GM23338 (cell line): ENCODE measurements at regions not wholly inside any gene's neighbourhood (a gene's known extent, or its start where the extent isn't known, plus 50 kb on each side); places are given as distances from the start of the nearest gene placed in this dataset.

Experiments
- ATAC-seq: fragments of 200-7000 bp; cut with Tn5 transposase; 3 replicates; pipeline ENCODE4 v1.9.1; 2020
- DNase-seq: peaks from one replicate; pipeline ENCODE4 v3.0.0-alpha.2; 2015; ENCODE audit warnings: low spot score
- H2AFZ ChIP-seq: fragments of 200-600 bp; sonication (generic); 2 replicates; pipeline ENCODE4 v1.8.0; 2016; ENCODE audit warnings: antibody characterized with exemption, mild to moderate bottlenecking, moderate library complexity
- H3F3A ChIP-seq: fragments of 200-600 bp; sonication (generic); replicated peaks from 2 replicates; pipeline ENCODE4 v1.8.0; 2017; ENCODE audit warnings: antibody characterized with exemption, mixed run types, low read depth
- H3K27ac ChIP-seq: fragments of 200-600 bp; sonication (generic); 2 replicates; pipeline ENCODE4 v1.6.1; 2016; ENCODE audit warnings: low read depth
- H3K27me3 ChIP-seq: fragments of 200-600 bp; sonication (generic); 2 replicates; pipeline ENCODE4 v1.8.0; 2016; ENCODE audit warnings: mild to moderate bottlenecking, mixed run types, moderate library complexity; ENCODE audit not compliant: insufficient read depth
- H3K36me3 ChIP-seq: fragments of 200-600 bp; sonication (generic); 2 replicates; pipeline ENCODE4 v1.8.0; 2016; ENCODE audit warnings: mild to moderate bottlenecking; ENCODE audit not compliant: insufficient read depth
- H3K4me1 ChIP-seq: fragments of 200-600 bp; sonication (generic); 2 replicates; pipeline ENCODE4 v1.8.0; 2016; ENCODE audit warnings: mild to moderate bottlenecking, moderate library complexity; ENCODE audit not compliant: insufficient read depth
- H3K4me2 ChIP-seq: fragments of 200-600 bp; sonication (generic); 2 replicates; pipeline ENCODE4 v1.7.1; 2017; ENCODE audit warnings: mixed run types
- H3K4me3 ChIP-seq: fragments of 200-600 bp; sonication (generic); 2 replicates; pipeline ENCODE4 v1.6.1; 2016; ENCODE audit warnings: mixed run types
- H3K79me2 ChIP-seq: fragments of 200-600 bp; sonication (generic); replicated peaks from 2 replicates; pipeline ENCODE4 v1.8.0; 2017; ENCODE audit warnings: mild to moderate bottlenecking; ENCODE audit not compliant: insufficient read depth
- H3K9me2 ChIP-seq: fragments of 200-600 bp; sonication (generic); 2 replicates; pipeline ENCODE4 v1.8.0; 2017; ENCODE audit not compliant: insufficient read depth
- H4K20me1 ChIP-seq: fragments of 200-600 bp; sonication (generic); replicated peaks from 2 replicates; pipeline ENCODE4 v1.8.0; 2017; ENCODE audit warnings: mild to moderate bottlenecking; ENCODE audit not compliant: insufficient read depth
- H3K27ac Mint-ChIP-seq: 2 replicates; pipeline ENCODE4 v1.8.0; 2020; ENCODE audit warnings: inconsistent platforms, mild to moderate bottlenecking, moderate library complexity, mixed read lengths
- H3K27me3 Mint-ChIP-seq: 3 replicates; pipeline ENCODE4 v1.8.0; 2022; ENCODE audit warnings: low read depth, mild to moderate bottlenecking, moderate library complexity, mixed read lengths, inconsistent platforms; ENCODE audit not compliant: insufficient read depth, poor library complexity
- H3K36me3 Mint-ChIP-seq: 3 replicates; pipeline ENCODE4 v1.8.0; 2021; ENCODE audit warnings: low read depth, mild to moderate bottlenecking, inconsistent platforms, moderate library complexity, mixed read lengths
- H3K4me1 Mint-ChIP-seq: 3 replicates; pipeline ENCODE4 v1.8.0; 2020; ENCODE audit warnings: mild to moderate bottlenecking, inconsistent platforms, mixed read lengths
- H3K4me3 Mint-ChIP-seq: 3 replicates; pipeline ENCODE4 v1.8.0; 2021; ENCODE audit warnings: moderate library complexity, mild to moderate bottlenecking, inconsistent platforms, mixed read lengths
- H3K9me3 Mint-ChIP-seq: 3 replicates; pipeline ENCODE4 v1.8.0; 2020; ENCODE audit warnings: moderate library complexity, mild to moderate bottlenecking, inconsistent platforms, mixed read lengths
- CTCF ChIP-seq, 2 experiments: fragments of 200-600 bp in 1 of 2; sonication (generic) in 1 of 2; conservative IDR thresholded peaks; 2 replicates each; pipeline versions ENCODE4 v1.5.1 to v1.6.1; 2016 to 2017; ENCODE audit warnings: antibody characterized with exemption in 2 of 2, low read depth in 2 of 2, mild to moderate bottlenecking in 2 of 2, moderate library complexity in 1 of 2
- ETS1 ChIP-seq: IDR thresholded peaks from 2 replicates; pipeline ENCODE4 v1.6.1; 2016; ENCODE audit warnings: antibody characterized with exemption
- EZH2 ChIP-seq: fragments of 200-600 bp; sonication (generic); IDR thresholded peaks from one replicate; pipeline ENCODE4 v1.8.0; 2017; ENCODE audit warnings: antibody characterized with exemption, mild to moderate bottlenecking, low read depth; ENCODE audit not compliant: unreplicated experiment
- EZH2phosphoT487 ChIP-seq: fragments of 200-600 bp; sonication (generic); IDR thresholded peaks from one replicate; pipeline ENCODE4 v1.8.1; 2018; ENCODE audit warnings: antibody characterized with exemption; ENCODE audit not compliant: unreplicated experiment
- JUNB ChIP-seq: IDR thresholded peaks from one replicate; pipeline ENCODE4 v1.6.1; 2016; ENCODE audit warnings: antibody characterized with exemption; ENCODE audit not compliant: unreplicated experiment
- POLR2AphosphoS5 ChIP-seq: IDR thresholded peaks from 2 replicates; pipeline ENCODE4 v1.6.1; 2016; ENCODE audit warnings: antibody characterized with exemption, low read depth
- REST ChIP-seq: IDR thresholded peaks from one replicate; pipeline ENCODE4 v1.6.1; 2018; ENCODE audit warnings: antibody characterized with exemption; ENCODE audit not compliant: unreplicated experiment
- STAT1 ChIP-seq: IDR thresholded peaks from one replicate; pipeline ENCODE4 v1.6.1; 2016; ENCODE audit warnings: antibody characterized with exemption; ENCODE audit not compliant: unreplicated experiment
- ZNF114 ChIP-seq: fragments of 250-450 bp; sonication (Bioruptor Pico); IDR thresholded peaks from 2 replicates; pipeline ENCODE4 v1.5.0; 2020; ENCODE audit warnings: mild to moderate bottlenecking, moderate library complexity
- ZNF331 ChIP-seq: fragments of 250-450 bp; sonication (Bioruptor Pico); IDR thresholded peaks from 2 replicates; pipeline ENCODE4 v1.5.0; 2020; ENCODE audit warnings: low read depth, mild to moderate bottlenecking, moderate library complexity

- no peak overlapping the region for H3K4me3 ChIP-seq
- no peaks in the 10 kb centered on the region for H3K4me1 ChIP-seq
- Mint-ChIP-seq H3K36me3 (no peaks in the 10 kb centered on the region), H3K4me3 (no peak overlapping the region), H3K27ac (no peak overlapping the region), H3K9me3 (no peaks in the 10 kb centered on the region), H3K4me1 (no peaks in the 10 kb centered on the region; the same call in 2 of the 3 replicates), H3K27me3 (no peaks in the 10 kb centered on the region)
- H3K4me2 ChIP-seq: no peak overlapping the region
- H3K27ac ChIP-seq: no peak overlapping the region
- H3K36me3 ChIP-seq: no peaks in the 10 kb centered on the region
- no peaks in the 10 kb centered on the region for H4K20me1 ChIP-seq
- ATAC-seq (no peak), DNase-seq (no peak)
- no peaks in the 10 kb centered on the region for H3F3A ChIP-seq
- H3K79me2 ChIP-seq: no peaks in the 10 kb centered on the region
- TF ChIP-seq ETS1: no peak
- no peak overlapping the region for H2AFZ ChIP-seq
- peaks cover 18% of the 10 kb centered on the region for H3K9me2 ChIP-seq
- H3K27me3 ChIP-seq: no peaks in the 10 kb centered on the region
These were observed 293.8 kb downstream of the GRIN2B start for GRCh38 chr12:13687633-13688032.

- H3F3A ChIP-seq: no peaks in the 10 kb centered on the region
- no peaks in the 10 kb centered on the region for H3K9me3 Mint-ChIP-seq
- no peak for TF ChIP-seq ZNF331 (CRISPR knock-in tag)
- no peak for TF ChIP-seq POLR2AphosphoS5
- no peak for TF ChIP-seq ETS1
- TF ChIP-seq ZNF114: no peak
- no peak for TF ChIP-seq CTCF (conservative IDR thresholded peaks at IDR 0.05; ENCODE audit: low read depth in 2 of 2)
- no peak for TF ChIP-seq EZH2phosphoT487
- no peak for TF ChIP-seq EZH2
- no peak for TF ChIP-seq STAT1
- no peak for TF ChIP-seq JUNB
- no peak for TF ChIP-seq REST
These were observed 295.1 kb downstream of the GRIN2B start for GRCh38 chr12:13686260-13686659.

More at GRCh38 chr12:13686260-13686659, 295.1 kb downstream of the GRIN2B start:
- Mint-ChIP-seq H3K27ac (no peak overlapping the region), H3K27me3 (no peaks in the 10 kb centered on the region), H3K4me1 (no peaks in the 10 kb centered on the region), H3K4me3 (no peak overlapping the region), H3K36me3 (no peaks in the 10 kb centered on the region)
- no peaks in the 10 kb centered on the region for H3K27me3 ChIP-seq
- H3K27ac ChIP-seq: no peak overlapping the region
- H2AFZ ChIP-seq: no peak overlapping the region
- ATAC-seq: no peak
- H3K4me1 ChIP-seq: no peaks in the 10 kb centered on the region
- H3K4me3 ChIP-seq: no peak overlapping the region
- H3K4me2 ChIP-seq: no peak overlapping the region
- H3K36me3 ChIP-seq: no peaks in the 10 kb centered on the region
- DNase-seq: no peak
- no peaks in the 10 kb centered on the region for H3K79me2 ChIP-seq
- peaks cover 18% of the 10 kb centered on the region for H3K9me2 ChIP-seq
- no peaks in the 10 kb centered on the region for H4K20me1 ChIP-seq
